ENCODE measurements at regions not wholly inside any gene's neighbourhood (a gene's known extent, or its start where the extent isn't known, plus 50 kb on each side); places are given as distances from the start of the nearest gene placed in this dataset.
"Not testable (repeated sequence)": the region's sequence is repeated elsewhere in the genome, so short reads cannot be mapped to it uniquely, and the experiment has no call there.

DNA sequence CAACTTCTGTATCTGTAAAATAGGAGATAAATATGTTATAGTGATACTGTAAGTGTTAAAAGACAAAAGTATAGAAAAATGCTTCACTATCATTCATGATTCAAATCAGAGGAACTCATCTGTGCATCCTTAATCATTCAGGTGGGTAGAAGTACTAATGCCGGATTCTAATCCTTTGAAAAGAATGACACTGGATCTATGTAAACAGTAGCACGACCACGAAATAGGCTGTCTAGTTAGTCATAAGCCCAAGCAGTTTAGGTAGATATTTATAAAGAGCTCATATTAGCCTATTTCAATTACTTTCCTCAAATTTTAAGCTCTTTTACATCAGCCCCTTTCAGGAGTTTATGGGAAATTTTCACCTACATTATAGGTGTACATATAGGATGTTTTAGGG, 437.9 kb downstream of the SOX2 start:
- Histone ChIP-seq H3K27me3 (ENCODE audit: insufficient read depth, poor library complexity, severe bottlenecking) (no peaks in the 10 kb centered on the region), H3K4me3 (replicated peaks; ENCODE audit: insufficient read depth, low read length) (no peak overlapping the region), H3K27ac (replicated peaks) (no peak overlapping the region)
- no peak for DNase-seq (ENCODE audit: low read depth in 1 of 2, low spot score in 1 of 2)
- TF ChIP-seq POLR2AphosphoS5 (IDR thresholded peaks at IDR 0.05; ENCODE audit: low read depth) (no peak), GABPA (IDR thresholded peaks at IDR 0.05; ENCODE audit: low read depth) (no peak), SPI1 (IDR thresholded peaks at IDR 0.05; ENCODE audit: borderline replicate concordance, low read depth) (no peak), CTCF (IDR thresholded peaks at IDR 0.05; ENCODE audit: insufficient read depth, low read length) (no peak)

DNA sequence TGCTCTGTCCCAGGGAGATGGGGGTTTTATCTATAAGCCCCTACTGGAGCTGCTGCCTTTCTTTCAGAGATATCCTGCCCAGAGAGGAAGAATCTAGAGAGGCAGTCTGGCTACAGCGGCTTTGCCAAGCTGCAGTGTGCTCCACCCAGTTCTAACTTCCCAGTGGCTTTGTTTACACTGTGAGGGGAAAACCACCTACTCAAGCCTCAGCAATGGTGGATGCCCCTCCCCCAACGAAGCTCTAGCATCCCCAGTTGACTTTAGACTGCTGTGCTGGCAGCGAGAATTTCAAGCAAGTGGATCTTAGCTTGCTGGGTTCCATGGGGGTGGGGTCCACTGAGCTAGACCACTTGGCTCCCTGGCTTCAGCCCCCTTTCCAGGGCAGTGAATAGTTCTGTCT, 444.6 kb downstream of the SOX2 start:
- not testable (repeated sequence) for H3K27ac ChIP-seq (replicated peaks); H3K4me3 ChIP-seq (replicated peaks; ENCODE audit: insufficient read depth, low read length); DNase-seq (ENCODE audit: low read depth in 1 of 2, low spot score in 1 of 2); H3K27me3 ChIP-seq (ENCODE audit: insufficient read depth, poor library complexity, severe bottlenecking)

DNA sequence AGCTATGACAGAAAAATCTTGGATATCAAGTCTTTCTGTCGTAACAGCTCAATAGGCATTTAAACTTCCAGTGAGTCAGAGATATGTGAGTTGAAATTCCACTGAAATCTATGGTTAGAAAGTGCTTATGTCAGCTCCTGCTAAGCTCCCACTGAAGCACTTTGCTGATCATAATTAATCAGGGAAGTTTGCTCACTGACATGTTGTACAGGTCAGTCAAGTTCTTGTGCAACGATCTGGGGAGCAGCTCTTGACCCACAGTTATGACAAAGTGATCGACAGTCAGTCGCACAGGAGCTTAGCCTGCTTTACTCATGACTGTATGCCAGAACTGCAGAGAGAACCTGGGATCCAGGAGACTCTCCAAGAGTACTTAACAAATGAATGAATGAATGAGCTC, 453.5 kb downstream of the SOX2 start:
- no peak for TF ChIP-seq SPI1 (IDR thresholded peaks at IDR 0.05; ENCODE audit: borderline replicate concordance, low read depth)
- TF ChIP-seq, protein P1, sequence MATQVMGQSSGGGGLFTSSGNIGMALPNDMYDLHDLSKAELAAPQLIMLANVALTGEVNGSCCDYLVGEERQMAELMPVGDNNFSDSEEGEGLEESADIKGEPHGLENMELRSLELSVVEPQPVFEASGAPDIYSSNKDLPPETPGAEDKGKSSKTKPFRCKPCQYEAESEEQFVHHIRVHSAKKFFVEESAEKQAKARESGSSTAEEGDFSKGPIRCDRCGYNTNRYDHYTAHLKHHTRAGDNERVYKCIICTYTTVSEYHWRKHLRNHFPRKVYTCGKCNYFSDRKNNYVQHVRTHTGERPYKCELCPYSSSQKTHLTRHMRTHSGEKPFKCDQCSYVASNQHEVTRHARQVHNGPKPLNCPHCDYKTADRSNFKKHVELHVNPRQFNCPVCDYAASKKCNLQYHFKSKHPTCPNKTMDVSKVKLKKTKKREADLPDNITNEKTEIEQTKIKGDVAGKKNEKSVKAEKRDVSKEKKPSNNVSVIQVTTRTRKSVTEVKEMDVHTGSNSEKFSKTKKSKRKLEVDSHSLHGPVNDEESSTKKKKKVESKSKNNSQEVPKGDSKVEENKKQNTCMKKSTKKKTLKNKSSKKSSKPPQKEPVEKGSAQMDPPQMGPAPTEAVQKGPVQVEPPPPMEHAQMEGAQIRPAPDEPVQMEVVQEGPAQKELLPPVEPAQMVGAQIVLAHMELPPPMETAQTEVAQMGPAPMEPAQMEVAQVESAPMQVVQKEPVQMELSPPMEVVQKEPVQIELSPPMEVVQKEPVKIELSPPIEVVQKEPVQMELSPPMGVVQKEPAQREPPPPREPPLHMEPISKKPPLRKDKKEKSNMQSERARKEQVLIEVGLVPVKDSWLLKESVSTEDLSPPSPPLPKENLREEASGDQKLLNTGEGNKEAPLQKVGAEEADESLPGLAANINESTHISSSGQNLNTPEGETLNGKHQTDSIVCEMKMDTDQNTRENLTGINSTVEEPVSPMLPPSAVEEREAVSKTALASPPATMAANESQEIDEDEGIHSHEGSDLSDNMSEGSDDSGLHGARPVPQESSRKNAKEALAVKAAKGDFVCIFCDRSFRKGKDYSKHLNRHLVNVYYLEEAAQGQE (IDR thresholded peaks at IDR 0.05; ENCODE audit: insufficient replicate concordance, low read depth), result no peak
- no peak for TF ChIP-seq GABPA (IDR thresholded peaks at IDR 0.05; ENCODE audit: low read depth)
- no peak for TF ChIP-seq POLR2AphosphoS5 (IDR thresholded peaks at IDR 0.05; ENCODE audit: low read depth)
- no peak for TF ChIP-seq CTCF (IDR thresholded peaks at IDR 0.05; ENCODE audit: insufficient read depth, low read length)
- no peak for DNase-seq (ENCODE audit: low read depth in 1 of 2, low spot score in 1 of 2)
- no peak overlapping the region for H3K4me3 ChIP-seq (replicated peaks; ENCODE audit: insufficient read depth, low read length)
- no peak overlapping the region for H3K27ac ChIP-seq (replicated peaks)
- no peaks in the 10 kb centered on the region for H3K27me3 ChIP-seq (ENCODE audit: insufficient read depth, poor library complexity, severe bottlenecking)

- DNase-seq (ENCODE audit: low read depth in 1 of 2, low spot score in 1 of 2), result no peak
- Histone ChIP-seq H3K27ac (replicated peaks) (no peak overlapping the region), H3K4me3 (replicated peaks; ENCODE audit: insufficient read depth, low read length) (no peak overlapping the region), H3K27me3 (ENCODE audit: insufficient read depth, poor library complexity, severe bottlenecking) (no peaks in the 10 kb centered on the region)
- no peak for TF ChIP-seq GABPA (IDR thresholded peaks at IDR 0.05; ENCODE audit: low read depth)
- no peak for TF ChIP-seq CTCF (IDR thresholded peaks at IDR 0.05; ENCODE audit: insufficient read depth, low read length)
- TF ChIP-seq, protein P1 (IDR thresholded peaks at IDR 0.05; ENCODE audit: insufficient replicate concordance, low read depth), result no peak
- no peak for TF ChIP-seq POLR2AphosphoS5 (IDR thresholded peaks at IDR 0.05; ENCODE audit: low read depth)
- no peak for TF ChIP-seq SPI1 (IDR thresholded peaks at IDR 0.05; ENCODE audit: borderline replicate concordance, low read depth)
Observed at GRCh38 chr3:182172534-182172933, 460.8 kb downstream of the SOX2 start.

Measured in HL-60 (cell line).